GM19025 (cell line): ENCODE measurements at regions not wholly inside any gene's neighbourhood (a gene's known extent, or its start where the extent isn't known, plus 50 kb on each side); places are given as distances from the start of the nearest gene placed in this dataset.

ENCODE experiments used
- ATAC-seq: cut with Tn5 transposase; IDR thresholded peaks from one replicate; pipeline ENCODE4 v1.9.1; 2021; ENCODE audit warnings: mild to moderate bottlenecking, low read depth, moderate library complexity; ENCODE audit not compliant: unreplicated experiment

- ATAC-seq, result no peak
Observed at GRCh38 chr13:37944869-37945442, 75.4 kb upstream of the TRPC4 start.

DNA sequence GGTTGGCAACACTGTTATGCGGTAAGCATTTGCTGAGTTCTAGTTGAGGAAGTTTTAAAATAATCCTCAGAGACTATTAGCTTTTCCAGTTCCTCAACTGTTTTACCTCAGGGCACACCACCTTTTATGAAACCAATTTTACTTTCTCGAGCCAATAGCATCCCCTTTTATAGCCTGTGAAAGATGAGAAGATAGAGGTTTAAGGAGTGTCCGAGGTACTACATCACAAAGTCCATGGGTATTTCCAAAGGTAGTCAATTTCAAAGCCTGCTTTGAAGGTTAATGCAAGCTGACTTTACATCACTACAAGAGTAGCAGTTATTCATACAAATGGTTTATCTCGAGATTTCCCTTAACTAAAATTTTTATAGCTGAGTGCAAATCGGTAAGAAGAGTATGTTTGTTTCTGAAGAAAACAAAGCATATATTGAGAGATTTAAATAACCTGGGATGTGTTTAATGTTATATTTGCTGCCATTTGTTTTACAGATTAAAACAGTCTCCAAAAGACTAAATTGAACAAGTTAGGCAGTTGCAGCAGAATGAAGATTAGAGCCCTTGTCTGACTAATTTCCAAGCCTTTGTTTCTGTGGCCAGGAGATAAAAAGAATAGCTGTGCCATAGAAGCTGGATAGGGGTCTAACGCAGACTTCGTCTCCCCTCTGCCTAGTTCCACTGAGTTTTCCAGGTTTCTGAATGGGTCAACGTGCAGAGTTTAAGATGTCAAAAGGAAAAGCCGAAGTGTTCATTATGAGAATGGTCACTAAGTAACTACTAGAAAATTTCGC is 74.7 kb upstream of the TRPC4 start:
- no peak for ATAC-seq

- no peak for ATAC-seq
Observed at GRCh38 chr13:37942929-37943328, 73.4 kb upstream of the TRPC4 start.

DNA sequence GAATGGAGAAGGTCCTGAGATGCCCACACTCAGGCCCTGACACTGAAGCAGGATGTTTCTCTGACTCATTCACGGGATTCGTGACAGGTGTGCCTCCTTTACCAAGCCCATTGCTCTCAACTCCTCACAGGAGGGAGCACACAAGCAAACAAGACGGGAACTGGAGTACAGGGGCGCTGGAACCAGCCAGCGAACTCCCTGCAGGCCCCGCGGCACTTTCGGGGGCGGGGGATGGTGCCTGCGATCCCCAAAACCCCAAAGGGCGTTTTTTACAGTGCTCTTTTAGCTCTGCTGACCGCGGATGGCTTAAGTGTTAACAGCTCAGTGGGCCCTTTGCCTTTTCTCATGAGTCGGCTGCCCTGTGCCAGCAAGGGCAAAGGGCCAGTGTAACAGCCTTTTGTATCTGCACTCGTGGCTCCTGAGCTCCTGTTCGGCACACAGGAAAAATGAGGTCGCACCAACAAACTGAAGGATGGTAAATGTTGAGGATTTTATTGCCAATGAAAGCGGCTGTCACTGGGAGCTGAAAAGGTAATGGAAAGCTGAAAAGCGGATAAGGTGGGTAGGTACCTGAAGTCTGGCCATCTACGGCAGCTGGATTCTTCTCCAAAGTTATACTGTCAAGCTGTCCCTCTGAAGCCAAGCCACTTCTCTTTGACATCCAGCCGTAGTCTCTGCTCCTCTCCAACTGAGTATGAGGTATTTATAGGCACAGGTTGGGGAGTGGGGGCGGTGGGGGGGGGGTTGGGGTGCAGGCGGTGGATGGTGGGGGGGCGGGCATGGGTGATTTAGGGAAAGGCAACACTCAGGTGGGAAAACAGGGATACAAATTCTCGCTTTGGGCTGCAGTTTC is 65.0 kb upstream of the TRPC4 start:
- ATAC-seq, result no peak

DNA sequence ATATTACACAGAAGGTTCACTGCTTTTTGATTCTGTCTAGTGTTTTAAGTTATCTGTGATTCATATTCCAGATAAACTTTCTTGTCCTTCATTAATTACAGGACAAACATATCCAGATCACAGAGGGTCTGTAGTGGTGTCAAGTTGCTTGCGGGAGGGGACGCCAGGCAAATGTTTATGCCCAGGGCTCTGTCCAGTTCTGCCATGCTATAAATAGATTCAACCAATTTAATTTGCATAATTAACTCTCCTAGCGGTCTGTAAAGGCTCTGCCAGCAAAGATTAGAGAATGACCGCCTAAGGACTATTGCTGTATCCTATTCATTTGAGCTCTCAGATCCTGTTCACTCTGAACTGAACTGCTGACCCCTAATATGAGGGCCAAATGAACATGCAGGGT is 59.7 kb upstream of the TRPC4 start:
- ATAC-seq, result no peak

GRCh38 chr13:37927561-37927960 is 58.0 kb upstream of the TRPC4 start:
- ATAC-seq, result no peak

DNA sequence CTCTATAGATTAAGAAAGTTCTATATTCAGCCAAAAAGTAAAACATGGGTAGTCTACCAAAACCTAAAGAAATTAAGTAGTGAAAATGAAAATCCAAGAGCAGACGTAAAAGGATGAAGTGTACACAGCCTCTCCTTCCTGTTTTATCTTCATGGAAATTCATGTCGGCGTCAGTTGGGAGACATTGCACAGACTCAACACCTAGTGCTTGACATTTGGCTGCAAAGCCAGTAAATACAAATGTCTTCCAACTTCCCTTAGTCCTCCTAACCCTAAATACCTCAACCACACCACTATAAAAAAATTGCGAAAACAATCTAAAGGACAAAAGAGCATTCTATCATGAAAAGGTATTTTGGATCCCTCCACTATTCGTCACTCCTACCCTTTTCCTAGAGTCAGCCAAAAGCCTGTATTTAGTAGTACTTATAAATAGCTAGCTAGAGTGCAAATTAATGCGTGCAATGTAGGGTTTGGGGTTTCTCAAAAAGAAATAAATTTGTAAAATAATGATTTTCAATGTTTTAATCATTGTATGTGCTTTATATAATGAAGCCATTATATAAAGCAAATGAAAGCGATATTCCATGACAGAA is 56.4 kb upstream of the TRPC4 start:
- no peak for ATAC-seq

- ATAC-seq, result no peak
Observed at GRCh38 chr13:37923236-37923635, 53.7 kb upstream of the TRPC4 start.

DNA sequence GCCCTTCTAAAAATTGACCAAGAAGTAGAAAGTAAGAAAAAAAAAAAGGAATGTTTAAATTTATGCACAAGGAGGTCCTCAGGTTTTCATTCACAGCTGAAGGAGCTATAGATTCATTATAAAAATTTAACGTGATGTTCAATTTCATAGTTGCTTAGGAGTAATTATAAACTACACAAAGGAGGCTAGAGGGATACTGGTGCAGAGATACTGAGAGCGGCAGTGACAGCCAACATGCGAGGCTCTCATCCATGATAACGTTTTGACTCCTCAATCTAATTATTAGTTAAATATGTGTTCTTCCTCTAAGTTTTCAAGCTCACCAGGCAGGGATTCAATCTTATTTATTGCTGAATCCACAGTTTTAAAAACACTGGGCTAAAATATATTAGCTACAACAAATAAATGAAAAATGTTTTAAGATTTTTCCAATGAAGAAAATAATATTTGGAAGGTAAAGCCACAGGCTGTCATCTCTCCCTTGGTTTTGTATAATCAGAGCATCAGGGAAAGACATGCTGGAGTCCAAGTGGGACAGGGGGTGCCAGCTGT is 49.8 kb upstream of the TRPC4 start:
- no peak for ATAC-seq
